SK-N-MC (cell line): ENCODE measurements at regions not wholly inside any gene's neighbourhood (a gene's known extent, or its start where the extent isn't known, plus 50 kb on each side); places are given as distances from the start of the nearest gene placed in this dataset.

ENCODE experiments used
- EZH2 ChIP-seq: fragments of 200-600 bp; sonication (generic); IDR thresholded peaks from one replicate; pipeline ENCODE4 v1.6.1; 2017; ENCODE audit warnings: antibody characterized with exemption
- POLR2AphosphoS5 ChIP-seq: IDR thresholded peaks from 2 replicates; pipeline ENCODE4 v1.6.1; 2012; ENCODE audit warnings: mild to moderate bottlenecking, low read depth, low read length, borderline replicate concordance

- TF ChIP-seq EZH2 (no peak), POLR2AphosphoS5 (no peak)
Observed at GRCh38 chr10:22832066-22832602, 95.7 kb upstream of the ARMC3 start.
